ENCODE measurements at regions not wholly inside any gene's neighbourhood (a gene's known extent, or its start where the extent isn't known, plus 50 kb on each side); places are given as distances from the start of the nearest gene placed in this dataset.

- FAIRE-seq (no peak), DNase-seq (ENCODE audit: low read depth, low spot score) (no peak)
- no peaks in the 10 kb centered on the region for H4K20me1 ChIP-seq (ENCODE audit: control insufficient read depth, extremely low read depth, insufficient read depth, low read length)
- no peaks in the 10 kb centered on the region for H3K36me3 ChIP-seq (ENCODE audit: control insufficient read depth in 2 of 2, extremely low read depth in 1 of 2, insufficient read depth in 2 of 2, low read length in 2 of 2)
- H3K27me3 ChIP-seq (ENCODE audit: control insufficient read depth, extremely low read depth, insufficient read depth, low read length) = no peaks in the 10 kb centered on the region
- H3K9me3 ChIP-seq (ENCODE audit: control insufficient read depth, low read depth, low read length) = no peaks in the 10 kb centered on the region
- dilution Hi-C loops (cut with MboI; ENCODE audit: extremely low pct_ligation_motif_present, low sequenced_read_pairs) = no loop called here
- H3K9me1 ChIP-seq (ENCODE audit: control insufficient read depth, extremely low read depth, insufficient read depth, low read length) = no peaks in the 10 kb centered on the region
- no peak overlapping the region for H2AFZ ChIP-seq (ENCODE audit: control insufficient read depth, low read length)
- H3K4me3 ChIP-seq (ENCODE audit: control insufficient read depth in 2 of 3, extremely low read depth in 1 of 3, insufficient read depth in 2 of 3, low read depth in 1 of 3, low read length in 3 of 3) = no peak overlapping the region
- H3K4me2 ChIP-seq (ENCODE audit: control insufficient read depth, extremely low read depth, insufficient read depth, low read depth, low read length) = no peak overlapping the region
- TF ChIP-seq EZH2 (IDR thresholded peaks at IDR 0.05; ENCODE audit: low read length) (no peak), CTCF (optimal IDR thresholded peaks at IDR 0.05 in 1 of 3, IDR thresholded peaks at IDR 0.05 in 1 of 3, conservative IDR thresholded peaks at IDR 0.05 in 1 of 3; ENCODE audit: extremely low read depth in 1 of 3, insufficient read depth in 2 of 3, low read length in 3 of 3) (no peak)
- H3K9ac ChIP-seq (ENCODE audit: control insufficient read depth, extremely low read depth, insufficient read depth, low read length) = no peak overlapping the region
- H3K4me1 ChIP-seq (ENCODE audit: control insufficient read depth, extremely low read depth, insufficient read depth, low read length) = no peaks in the 10 kb centered on the region
- H3K27ac ChIP-seq (ENCODE audit: control insufficient read depth, insufficient read depth, low read length) = no peak overlapping the region
- no peaks in the 10 kb centered on the region for H3K79me2 ChIP-seq (ENCODE audit: control insufficient read depth, insufficient read depth, low read length)
Observed at GRCh38 chr4:63226229-63226628, 1183.0 kb downstream of the TECRL start.

GRCh38 chr4:63222466-63222865, 1186.8 kb downstream of the TECRL start:
- H3K4me2 ChIP-seq (ENCODE audit: control insufficient read depth, extremely low read depth, insufficient read depth, low read depth, low read length) = no peak overlapping the region
- H2AFZ ChIP-seq (ENCODE audit: control insufficient read depth, low read length) = no peak overlapping the region
- no peak overlapping the region for H3K4me3 ChIP-seq (ENCODE audit: control insufficient read depth in 2 of 3, extremely low read depth in 1 of 3, insufficient read depth in 2 of 3, low read depth in 1 of 3, low read length in 3 of 3)
- no peak overlapping the region for H3K9ac ChIP-seq (ENCODE audit: control insufficient read depth, extremely low read depth, insufficient read depth, low read length)
- H3K27ac ChIP-seq (ENCODE audit: control insufficient read depth, insufficient read depth, low read length) = no peak overlapping the region
- no peaks in the 10 kb centered on the region for H3K9me1 ChIP-seq (ENCODE audit: control insufficient read depth, extremely low read depth, insufficient read depth, low read length)
- no peaks in the 10 kb centered on the region for H3K9me3 ChIP-seq (ENCODE audit: control insufficient read depth, low read depth, low read length)
- H4K20me1 ChIP-seq (ENCODE audit: control insufficient read depth, extremely low read depth, insufficient read depth, low read length) = no peaks in the 10 kb centered on the region
- no peak for DNase-seq (ENCODE audit: low read depth, low spot score)
- H3K27me3 ChIP-seq (ENCODE audit: control insufficient read depth, extremely low read depth, insufficient read depth, low read length) = no peaks in the 10 kb centered on the region
- no peaks in the 10 kb centered on the region for H3K79me2 ChIP-seq (ENCODE audit: control insufficient read depth, insufficient read depth, low read length)
- no peak for FAIRE-seq
- H3K36me3 ChIP-seq (ENCODE audit: control insufficient read depth in 2 of 2, extremely low read depth in 1 of 2, insufficient read depth in 2 of 2, low read length in 2 of 2) = no peaks in the 10 kb centered on the region
- H3K4me1 ChIP-seq (ENCODE audit: control insufficient read depth, extremely low read depth, insufficient read depth, low read length) = no peaks in the 10 kb centered on the region
- no peak for TF ChIP-seq CTCF (optimal IDR thresholded peaks at IDR 0.05 in 1 of 3, IDR thresholded peaks at IDR 0.05 in 1 of 3, conservative IDR thresholded peaks at IDR 0.05 in 1 of 3; ENCODE audit: extremely low read depth in 1 of 3, insufficient read depth in 2 of 3, low read length in 3 of 3)
- TF ChIP-seq EZH2 (IDR thresholded peaks at IDR 0.05; ENCODE audit: low read length) = no peak
- dilution Hi-C loops (cut with MboI; ENCODE audit: extremely low pct_ligation_motif_present, low sequenced_read_pairs) = no loop called here

Measured in keratinocyte (primary cell).